Suprapubic skin (tissue), 3 donors: ENCODE measurements at regions not wholly inside any gene's neighbourhood (a gene's known extent, or its start where the extent isn't known, plus 50 kb on each side); places are given as distances from the start of the nearest gene placed in this dataset.

Experiments
- EP300 ChIP-seq: sonication (generic); formaldehyde crosslinking; IDR thresholded peaks from one replicate; pipeline ENCODE4 v1.6.1; 2017; ENCODE audit warnings: antibody characterized with exemption
- POLR2A ChIP-seq, 2 donors: fragments of 450-650 bp; IDR thresholded peaks; one replicate each; pipeline ENCODE4 v1.6.1; 2017; ENCODE audit warnings: antibody characterized with exemption in 2 of 2, mild to moderate bottlenecking in 2 of 2, moderate library complexity in 2 of 2
- TF ChIP-seq, protein P1 (sequence below), 2 donors: fragments of 200-600 bp in 1 of 2; fragments of 450-650 bp in 1 of 2; sonication (generic) in 1 of 2; IDR thresholded peaks; one replicate each; pipeline ENCODE4 v1.5.1; 2016 to 2019; ENCODE audit warnings: antibody characterized with exemption in 2 of 2, mild to moderate bottlenecking in 1 of 2, moderate library complexity in 1 of 2

DNA sequence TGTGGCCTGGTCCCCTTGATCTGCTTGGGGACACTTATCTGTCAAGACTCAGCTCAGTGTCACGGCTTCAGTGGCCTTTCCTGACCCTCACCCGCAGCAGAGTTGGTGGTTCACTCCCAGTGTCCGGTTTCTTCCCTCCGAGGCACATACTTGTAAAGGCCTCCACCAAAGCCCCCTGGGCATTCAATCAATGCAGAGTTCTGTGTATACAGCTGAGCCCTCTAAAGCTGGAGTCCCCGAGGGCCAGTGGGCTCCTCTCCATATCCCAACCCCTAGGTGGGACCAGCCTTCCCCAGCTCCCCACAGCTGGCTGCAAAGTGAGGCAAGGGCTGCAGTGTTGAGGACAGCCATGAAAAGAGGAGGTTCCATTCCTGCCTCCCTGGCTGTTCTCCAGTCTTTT lies 70.9 kb upstream of the RGMA start:
- TF ChIP-seq, protein P1, sequence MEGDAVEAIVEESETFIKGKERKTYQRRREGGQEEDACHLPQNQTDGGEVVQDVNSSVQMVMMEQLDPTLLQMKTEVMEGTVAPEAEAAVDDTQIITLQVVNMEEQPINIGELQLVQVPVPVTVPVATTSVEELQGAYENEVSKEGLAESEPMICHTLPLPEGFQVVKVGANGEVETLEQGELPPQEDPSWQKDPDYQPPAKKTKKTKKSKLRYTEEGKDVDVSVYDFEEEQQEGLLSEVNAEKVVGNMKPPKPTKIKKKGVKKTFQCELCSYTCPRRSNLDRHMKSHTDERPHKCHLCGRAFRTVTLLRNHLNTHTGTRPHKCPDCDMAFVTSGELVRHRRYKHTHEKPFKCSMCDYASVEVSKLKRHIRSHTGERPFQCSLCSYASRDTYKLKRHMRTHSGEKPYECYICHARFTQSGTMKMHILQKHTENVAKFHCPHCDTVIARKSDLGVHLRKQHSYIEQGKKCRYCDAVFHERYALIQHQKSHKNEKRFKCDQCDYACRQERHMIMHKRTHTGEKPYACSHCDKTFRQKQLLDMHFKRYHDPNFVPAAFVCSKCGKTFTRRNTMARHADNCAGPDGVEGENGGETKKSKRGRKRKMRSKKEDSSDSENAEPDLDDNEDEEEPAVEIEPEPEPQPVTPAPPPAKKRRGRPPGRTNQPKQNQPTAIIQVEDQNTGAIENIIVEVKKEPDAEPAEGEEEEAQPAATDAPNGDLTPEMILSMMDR (IDR thresholded peaks at IDR 0.05) = no peak
- TF ChIP-seq POLR2A (IDR thresholded peaks at IDR 0.05) (no peak), EP300 (no peak)
